Urinary bladder (tissue), 3 donors: ENCODE measurements at regions not wholly inside any gene's neighbourhood (a gene's known extent, or its start where the extent isn't known, plus 50 kb on each side); places are given as distances from the start of the nearest gene placed in this dataset.

Experiments used
- DNase-seq: peaks from one replicate; pipeline ENCODE4 v3.0.0-alpha.2; 2015; ENCODE audit errors: extremely low spot score
- H3K27ac ChIP-seq: one replicate; pipeline ENCODE4 v1.5.1; 2013; ENCODE audit warnings: low read depth, mild to moderate bottlenecking, moderate library complexity
- H3K36me3 ChIP-seq: one replicate; pipeline ENCODE4 v1.6.1; 2013; ENCODE audit warnings: mild to moderate bottlenecking, moderate library complexity; ENCODE audit not compliant: insufficient read depth
- H3K4me1 ChIP-seq: one replicate; pipeline ENCODE4 v1.6.1; 2013; ENCODE audit warnings: mild to moderate bottlenecking, moderate library complexity; ENCODE audit not compliant: insufficient read depth
- H3K4me3 ChIP-seq: one replicate; pipeline ENCODE4 v1.5.1; 2013; ENCODE audit warnings: low read depth, low read length
- WGBS: extraction: QIAGEN DNeasy Blood & Tissue Kit; methylation state at CpG from one replicate; pipeline ENCODE4 v1.1.7; 2013; 5-methylcytosine and 5-hydroxymethylcytosine counted together
- donor health status: healthy with polysubstance abuse.
- donor health status: healthy.

DNA sequence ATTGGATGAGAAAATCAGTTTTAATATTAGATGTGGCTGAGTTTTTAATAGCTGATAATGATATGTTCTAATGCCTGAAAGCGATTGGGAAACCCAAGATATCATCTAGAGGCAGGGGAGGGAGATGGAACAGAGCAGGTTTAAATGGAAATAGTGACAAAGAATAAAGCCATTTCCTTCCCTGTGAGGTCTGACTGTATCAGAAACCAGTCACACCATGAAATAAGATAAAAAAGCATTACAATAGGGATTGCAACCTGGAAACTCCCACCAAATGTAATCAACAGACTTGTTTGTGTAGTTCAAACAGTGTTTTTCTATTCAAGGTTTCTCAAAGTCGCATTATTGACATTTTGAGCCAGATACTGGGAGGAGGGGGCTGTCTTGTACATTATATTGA lies 110.1 kb upstream of the SMIM23 start:
- WGBS, result 81% methylated on average over 2 of the region's 2 CpGs

DNA sequence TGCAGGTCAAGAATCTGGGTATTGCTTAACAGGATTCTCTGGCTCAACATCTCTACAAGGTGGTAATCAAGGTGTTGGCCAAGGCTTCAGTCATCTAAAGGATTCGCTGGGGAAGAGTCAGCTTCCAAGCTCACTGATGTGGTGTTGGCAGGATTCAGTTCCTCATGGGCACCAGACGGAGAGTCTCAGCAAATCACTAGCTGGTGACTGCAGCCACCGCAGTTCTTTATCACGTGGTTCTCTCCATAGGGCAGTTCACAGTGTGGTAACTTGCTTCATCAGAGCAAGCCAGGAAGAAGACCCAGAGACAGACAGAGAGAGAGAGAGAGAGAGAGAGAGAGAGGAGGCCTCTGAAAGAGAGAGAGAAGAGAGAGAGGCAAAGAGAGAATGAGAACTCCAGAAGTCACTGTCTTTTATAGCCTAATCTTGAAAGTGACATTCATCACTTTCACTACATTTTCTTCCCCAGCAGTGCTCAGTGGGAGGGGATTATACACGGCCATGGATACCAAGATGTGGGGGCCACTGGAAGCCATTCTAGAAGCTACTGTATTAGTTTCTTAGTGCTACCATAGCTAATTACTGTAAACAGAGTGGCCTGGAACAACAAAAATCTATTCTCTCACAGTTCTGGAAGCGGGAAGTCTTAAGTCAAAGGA lies 109.2 kb upstream of the SMIM23 start:
- no peaks in the 10 kb centered on the region for H3K4me1 ChIP-seq
- H3K27ac ChIP-seq, result no peak overlapping the region
- H3K36me3 ChIP-seq, result no peaks in the 10 kb centered on the region
- 68% methylated on average over 6 of the region's 6 CpGs for WGBS
- no peak for DNase-seq
- no peak overlapping the region for H3K4me3 ChIP-seq

More for the DNA sequence above, 110.1 kb upstream of the SMIM23 start:
- no peaks in the 10 kb centered on the region for H3K36me3 ChIP-seq
- no peak overlapping the region for H3K27ac ChIP-seq
- DNase-seq, result no peak
- no peaks in the 10 kb centered on the region for H3K4me1 ChIP-seq
- H3K4me3 ChIP-seq, result no peak overlapping the region

DNA sequence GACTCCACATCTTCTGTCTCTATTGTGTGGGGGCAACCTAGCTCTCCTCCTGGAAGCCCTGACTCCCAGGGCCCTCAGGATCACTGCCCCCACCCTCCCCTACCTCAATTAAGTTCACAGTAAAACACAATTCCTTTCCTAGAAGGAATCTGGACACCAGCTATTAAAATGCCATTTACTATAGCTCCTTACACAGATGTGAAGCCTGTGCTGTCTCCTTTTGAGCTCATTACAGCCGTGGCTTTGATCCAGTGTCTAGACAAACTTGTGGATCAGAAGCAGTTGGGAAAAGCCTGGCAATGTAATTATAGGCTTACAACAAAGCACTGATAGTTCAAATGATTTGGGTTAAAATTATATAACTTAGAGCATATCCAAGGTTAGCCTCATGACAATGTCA lies 107.0 kb upstream of the SMIM23 start:
- WGBS, result 58% methylated on average over 1 of the region's 1 CpG
- H3K4me1 ChIP-seq, result no peaks in the 10 kb centered on the region
- no peak overlapping the region for H3K27ac ChIP-seq
- DNase-seq, result no peak
- no peaks in the 10 kb centered on the region for H3K36me3 ChIP-seq
- H3K4me3 ChIP-seq, result no peak overlapping the region

DNA sequence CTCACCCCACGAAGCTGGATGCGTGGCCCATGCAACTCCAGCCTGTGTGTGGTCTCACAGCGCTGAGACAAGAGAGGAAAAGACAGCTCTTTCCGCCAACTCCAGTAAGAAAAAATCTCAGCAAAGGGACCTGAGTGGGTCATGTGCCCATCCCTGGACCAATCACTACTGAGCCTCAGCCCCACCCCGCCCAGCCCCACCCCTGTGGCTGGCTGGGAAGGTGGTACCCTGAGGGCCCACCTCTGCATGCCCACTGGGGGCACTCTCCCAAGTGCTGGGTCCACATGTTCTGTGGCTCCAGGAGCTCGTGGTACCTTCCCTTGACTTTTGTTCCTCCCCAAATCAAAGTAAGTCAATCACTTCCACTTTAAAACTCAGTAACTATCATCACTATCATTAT lies 105.1 kb upstream of the SMIM23 start:
- H3K27ac ChIP-seq, result no peak overlapping the region
- 75% methylated on average over 6 of the region's 6 CpGs for WGBS
- H3K36me3 ChIP-seq, result no peaks in the 10 kb centered on the region
- no peak for DNase-seq
- H3K4me1 ChIP-seq, result no peaks in the 10 kb centered on the region
- H3K4me3 ChIP-seq, result no peak overlapping the region

DNA sequence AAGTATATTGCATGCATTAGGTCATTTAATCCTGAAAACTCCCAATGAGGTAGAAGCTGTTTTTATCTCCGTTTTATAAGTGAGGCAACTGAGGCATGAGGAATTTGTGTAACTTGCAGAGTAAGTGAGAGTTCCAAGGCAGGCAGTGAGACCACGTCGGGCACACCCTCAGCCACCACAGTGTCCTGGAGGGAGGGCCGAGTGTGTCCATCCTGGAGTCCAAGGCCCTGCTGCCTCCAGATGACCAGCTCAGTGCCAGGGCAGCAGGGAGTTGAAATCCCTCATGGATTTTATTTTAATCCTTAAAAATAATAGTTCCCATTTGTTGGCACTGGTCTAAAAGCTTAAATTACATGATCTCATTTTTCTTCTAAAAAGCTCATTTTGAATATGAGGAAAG lies 104.6 kb upstream of the SMIM23 start:
- Histone ChIP-seq H3K27ac (no peak overlapping the region), H3K4me3 (no peak overlapping the region), H3K4me1 (no peaks in the 10 kb centered on the region), H3K36me3 (no peaks in the 10 kb centered on the region)
- 83% methylated on average over 4 of the region's 4 CpGs for WGBS
- DNase-seq, result no peak

DNA sequence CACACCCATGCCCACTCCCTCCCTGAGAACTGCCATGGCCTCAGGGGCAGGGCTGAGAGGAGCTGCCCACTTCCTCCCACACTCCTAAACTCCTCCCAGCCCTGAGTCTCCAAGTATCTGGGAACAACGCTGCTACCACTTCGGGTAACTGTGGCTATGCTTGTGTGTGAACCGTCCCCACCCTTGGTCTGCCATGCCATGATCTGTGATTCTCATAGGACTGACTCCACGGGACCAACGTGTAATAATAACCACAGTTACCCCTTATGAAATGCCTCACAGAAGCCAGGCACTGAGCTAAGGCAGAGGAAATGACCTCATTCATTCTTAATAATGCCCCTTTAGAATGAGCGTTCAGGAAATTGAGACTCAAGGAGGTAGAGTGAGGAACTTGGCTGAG lies 103.9 kb upstream of the SMIM23 start:
- DNase-seq, result no peak
- Histone ChIP-seq H3K4me3 (no peak overlapping the region), H3K27ac (no peak overlapping the region), H3K36me3 (no peaks in the 10 kb centered on the region), H3K4me1 (no peaks in the 10 kb centered on the region)
- WGBS, result 57% methylated on average over 6 of the region's 6 CpGs

DNA sequence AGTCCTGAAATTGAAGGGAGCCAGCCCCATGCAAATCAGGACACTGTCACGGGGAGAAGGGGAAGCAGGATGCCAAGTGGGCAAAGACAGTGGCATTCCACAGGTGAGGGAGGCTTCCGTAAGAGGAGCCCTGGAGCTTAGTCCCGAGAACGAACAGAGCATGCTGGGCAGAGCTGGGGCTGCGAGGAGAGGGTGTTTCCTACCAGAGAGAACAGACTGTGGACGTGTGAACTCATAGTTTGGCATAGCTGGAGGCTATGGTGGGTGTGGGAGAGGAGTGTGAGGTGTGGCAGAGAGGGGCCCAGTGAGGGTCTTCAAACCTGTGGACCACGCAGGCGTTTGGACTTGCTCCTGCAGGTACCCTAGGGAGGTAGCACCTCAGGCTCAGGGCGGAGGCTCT lies 102.8 kb upstream of the SMIM23 start:
- no peak for DNase-seq
- Histone ChIP-seq H3K4me1 (no peaks in the 10 kb centered on the region), H3K4me3 (no peak overlapping the region), H3K36me3 (no peaks in the 10 kb centered on the region), H3K27ac (no peak overlapping the region)
- 83% methylated on average over 9 of the region's 9 CpGs for WGBS

DNA sequence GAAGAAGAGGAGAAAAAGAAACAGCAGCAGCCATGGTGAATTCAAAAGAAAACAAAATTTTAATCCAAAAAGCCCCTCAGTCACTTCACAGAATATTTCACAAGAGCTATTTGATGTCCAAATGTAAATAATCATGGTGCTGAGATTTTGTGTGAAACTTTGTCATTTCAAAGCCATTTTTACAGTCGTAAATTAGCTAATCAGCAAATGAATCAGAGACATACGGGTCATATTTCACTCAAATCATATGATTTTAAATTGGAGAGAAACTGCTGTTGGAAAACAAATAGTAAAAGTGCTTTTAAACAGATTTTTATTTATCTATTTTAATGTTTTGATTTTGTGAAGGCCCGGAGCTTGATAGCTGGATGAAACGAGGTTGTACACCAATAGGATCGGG lies 101.4 kb upstream of the SMIM23 start:
- no peak for DNase-seq
- Histone ChIP-seq H3K36me3 (no peaks in the 10 kb centered on the region), H3K4me1 (no peaks in the 10 kb centered on the region), H3K4me3 (no peak overlapping the region), H3K27ac (no peak overlapping the region)
- WGBS, result 70% methylated on average over 5 of the region's 5 CpGs

DNA sequence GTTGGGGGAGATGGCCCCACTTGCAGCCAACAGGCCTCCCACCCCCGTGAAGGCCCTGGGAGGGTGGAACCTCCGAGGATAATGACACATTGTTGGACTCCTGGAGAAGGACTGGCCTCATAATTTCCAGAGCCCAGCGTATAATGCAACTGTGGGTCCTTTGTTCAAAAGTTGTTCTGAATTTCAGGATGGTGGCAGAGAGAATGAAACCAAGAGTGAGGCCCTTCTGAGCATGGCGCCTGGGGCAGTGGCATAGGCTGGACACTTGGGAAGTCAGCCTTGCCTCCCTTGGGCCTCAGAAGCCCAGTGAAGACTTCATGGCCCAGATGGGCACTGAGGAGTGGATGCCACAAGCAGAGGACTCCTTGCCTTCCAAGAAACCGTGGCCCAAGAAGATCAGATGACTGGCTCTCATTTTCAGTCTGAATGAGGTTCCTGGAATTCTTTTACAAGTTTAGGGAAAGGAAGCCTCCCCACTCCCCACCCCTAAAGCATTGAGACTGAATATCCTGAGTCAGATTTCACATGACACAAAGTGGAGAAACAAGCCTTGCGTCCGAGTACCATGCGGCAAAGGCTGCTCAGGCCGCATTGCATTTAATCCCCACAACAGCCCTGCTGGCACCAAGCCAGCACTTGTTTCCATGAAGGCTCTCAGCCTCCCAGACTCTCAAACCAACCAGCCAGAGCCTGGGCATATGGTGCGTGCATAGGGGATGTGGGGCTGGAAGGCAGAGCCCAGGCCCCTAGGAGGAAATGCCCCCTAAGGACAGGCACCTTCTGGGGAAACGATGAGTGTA lies 96.7 kb upstream of the SMIM23 start:
- 72% methylated on average over 11 of the region's 11 CpGs for WGBS
- no peaks in the 10 kb centered on the region for H3K4me1 ChIP-seq
- no peak overlapping the region for H3K27ac ChIP-seq
- no peak overlapping the region for H3K4me3 ChIP-seq
- no peak for DNase-seq
- H3K36me3 ChIP-seq, result no peaks in the 10 kb centered on the region

DNA sequence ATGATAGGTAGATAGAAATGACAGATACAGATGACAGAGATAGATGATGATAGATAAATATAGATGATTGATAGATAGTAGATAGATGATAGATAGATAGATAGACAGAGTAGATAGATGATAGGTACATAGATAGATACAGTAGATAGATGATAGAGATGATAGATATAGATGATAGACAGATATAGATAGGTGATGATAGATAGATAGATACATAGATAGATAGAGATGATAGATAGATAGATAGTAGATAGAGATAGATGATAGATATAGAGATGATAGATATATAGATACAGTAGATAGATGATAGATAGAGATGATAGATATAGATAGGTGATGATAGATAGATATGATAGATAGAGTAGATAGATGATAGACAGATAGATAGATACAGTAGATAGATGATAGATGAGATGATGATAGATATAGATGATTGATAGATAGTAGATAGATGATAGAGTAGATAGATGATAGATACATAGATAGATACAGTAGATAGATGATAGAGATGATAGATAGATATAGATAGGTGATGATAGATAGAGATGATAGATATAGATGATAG lies 95.7 kb upstream of the SMIM23 start:
- Histone ChIP-seq H3K36me3 (no peaks in the 10 kb centered on the region), H3K4me1 (no peaks in the 10 kb centered on the region), H3K4me3 (no peak overlapping the region), H3K27ac (no peak overlapping the region)
- DNase-seq, result no peak

DNA sequence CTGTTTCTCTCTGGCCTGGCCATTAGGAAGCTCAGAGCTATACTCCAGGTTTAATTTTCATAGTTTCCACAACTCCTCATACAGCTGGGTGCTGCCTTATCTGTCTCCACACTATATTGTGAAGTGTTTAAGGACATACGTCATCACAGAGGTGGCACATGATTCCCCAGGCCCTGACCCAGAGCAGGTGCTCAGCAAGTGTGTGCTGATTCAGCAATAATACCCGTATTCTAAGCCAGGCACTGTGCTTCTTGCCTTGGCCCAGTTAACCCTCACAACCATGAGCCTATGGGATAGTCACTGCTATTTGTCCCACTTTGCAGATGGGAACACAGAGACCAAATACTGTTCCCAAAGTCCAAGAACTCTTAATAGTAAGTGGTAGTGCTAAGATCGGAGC lies 93.5 kb upstream of the SMIM23 start:
- Histone ChIP-seq H3K36me3 (no peaks in the 10 kb centered on the region), H3K4me3 (no peak overlapping the region), H3K4me1 (no peaks in the 10 kb centered on the region), H3K27ac (no peak overlapping the region)
- WGBS, result 86% methylated on average over 3 of the region's 3 CpGs
- no peak for DNase-seq

DNA sequence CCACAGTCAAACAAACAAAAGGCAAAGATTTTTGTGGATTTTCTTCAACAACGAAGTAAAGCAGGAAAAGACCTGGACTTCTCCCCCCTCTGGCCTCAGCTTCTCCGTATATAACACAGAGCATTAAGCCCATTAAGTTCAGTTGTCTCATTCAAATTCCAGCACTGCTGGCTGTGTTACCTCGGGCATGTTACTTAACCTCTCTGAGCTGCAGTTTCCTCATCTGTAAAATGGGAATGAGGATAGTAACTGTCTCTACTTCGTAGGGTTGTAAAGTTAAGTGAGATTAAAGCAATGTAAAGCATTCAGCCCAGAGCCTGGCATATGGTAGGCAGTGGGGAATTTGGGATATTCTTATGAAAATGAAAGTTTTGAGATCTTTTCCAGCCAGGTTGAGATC lies 92.7 kb upstream of the SMIM23 start:
- no peaks in the 10 kb centered on the region for H3K4me1 ChIP-seq
- no peak overlapping the region for H3K4me3 ChIP-seq
- H3K36me3 ChIP-seq, result no peaks in the 10 kb centered on the region
- 79% methylated on average over 4 of the region's 4 CpGs for WGBS
- no peak overlapping the region for H3K27ac ChIP-seq
- DNase-seq, result no peak

DNA sequence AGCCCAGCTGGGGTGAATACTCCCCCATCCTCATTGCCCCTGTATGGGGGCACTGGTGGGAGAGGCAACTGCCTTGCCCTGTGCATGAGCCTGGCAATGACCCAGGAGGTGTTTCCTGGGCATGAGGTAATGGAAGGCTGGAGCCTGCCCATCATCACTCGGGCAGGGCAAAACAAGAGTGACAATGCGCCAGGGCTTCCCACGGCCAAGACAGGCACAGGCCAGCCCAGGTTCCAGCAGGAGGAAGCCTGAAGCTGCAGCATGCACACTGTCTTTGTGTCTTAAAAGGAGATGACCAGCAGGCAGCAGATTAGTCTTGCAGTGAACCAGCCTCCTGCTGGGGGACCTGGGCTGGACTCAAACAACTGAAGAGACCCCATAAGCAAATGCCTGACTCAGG lies 92.2 kb upstream of the SMIM23 start:
- no peak overlapping the region for H3K27ac ChIP-seq
- no peaks in the 10 kb centered on the region for H3K36me3 ChIP-seq
- H3K4me3 ChIP-seq, result no peak overlapping the region
- H3K4me1 ChIP-seq, result no peaks in the 10 kb centered on the region
- DNase-seq, result no peak
- 66% methylated on average over 3 of the region's 3 CpGs for WGBS

DNA sequence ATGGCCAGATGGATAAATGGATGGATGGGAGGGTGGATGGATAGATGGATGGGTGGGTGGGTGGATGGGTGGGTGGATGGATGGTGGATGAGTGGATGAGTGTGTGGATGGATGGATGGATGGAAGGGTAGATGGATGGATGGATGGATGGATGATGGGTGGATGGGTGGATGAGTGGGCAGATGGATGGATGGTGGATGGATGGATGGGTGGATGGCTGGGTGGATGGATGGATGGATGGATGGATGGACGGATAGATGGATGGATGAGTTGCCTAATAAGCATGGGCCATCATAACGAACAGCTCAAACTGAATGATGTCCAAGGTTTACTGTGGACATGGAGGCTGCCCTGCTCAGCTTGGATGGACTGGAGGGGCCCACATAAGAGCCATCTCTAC lies 89.8 kb upstream of the SMIM23 start:
- H3K4me3 ChIP-seq, result no peak overlapping the region
- no peak for DNase-seq
- 100% methylated on average over 2 of the region's 2 CpGs for WGBS
- no peak overlapping the region for H3K27ac ChIP-seq
- no peaks in the 10 kb centered on the region for H3K4me1 ChIP-seq
- H3K36me3 ChIP-seq, result no peaks in the 10 kb centered on the region
